A673 (cell line): ENCODE measurements at regions not wholly inside any gene's neighbourhood (a gene's known extent, or its start where the extent isn't known, plus 50 kb on each side); places are given as distances from the start of the nearest gene placed in this dataset.
A peak's percentile ranks its signal among the peaks of the same experiment; 100 is the strongest.

Experiments
- BruUV-seq: library from RNA; stranded (reverse); fragments of 400-500 nt; replicated peaks from 2 replicates; lab custom pipeline; 2021; lab: Mats Ljungman, UMichigan
- CTCF ChIA-PET: fragments of 300-600 bp; sonication (Branson Sonifier 250); formaldehyde crosslinking; loops from one replicate; lab custom pipeline; 2022; ENCODE audit warnings: antibody characterized with exemption; lab: Charles Lee
- POLR2A ChIA-PET: fragments of 300-600 bp; sonication (Branson Sonifier 250); formaldehyde crosslinking; loops from one replicate; lab custom pipeline; 2022; ENCODE audit warnings: antibody characterized with exemption; ENCODE audit not compliant: low non-redundant PET; lab: Charles Lee
- DNase-seq: peaks from one replicate; pipeline ENCODE4 v3.0.0-alpha.2; 2015; ENCODE audit warnings: low spot score
- H3K27ac ChIP-seq: fragments of 200-600 bp; sonication (generic); 2 replicates; pipeline ENCODE4 v1.5.1; 2016; ENCODE audit warnings: mixed run types, low read depth, mild to moderate bottlenecking, mixed read lengths, antibody characterized with exemption, low read length; ENCODE audit not compliant: poor library complexity, severe bottlenecking
- H3K27me3 ChIP-seq: fragments of 200-600 bp; sonication (generic); replicated peaks from 2 replicates; pipeline ENCODE4 v1.6.1; 2017; ENCODE audit warnings: mixed run types, low read depth, mild to moderate bottlenecking, mixed read lengths, antibody characterized with exemption, low read length; ENCODE audit not compliant: insufficient read depth, poor library complexity
- H3K36me3 ChIP-seq: fragments of 200-600 bp; sonication (generic); 2 replicates; pipeline ENCODE4 v1.6.1; 2016; ENCODE audit warnings: mixed run types, mild to moderate bottlenecking, mixed read lengths, antibody characterized with exemption, low read length; ENCODE audit not compliant: insufficient read depth, poor library complexity, severe bottlenecking
- H3K4me1 ChIP-seq: fragments of 200-600 bp; sonication (generic); 2 replicates; pipeline ENCODE4 v1.6.1; 2017; ENCODE audit warnings: mixed run types, mild to moderate bottlenecking, mixed read lengths, antibody characterized with exemption, low read length; ENCODE audit not compliant: insufficient read depth, poor library complexity, severe bottlenecking
- H3K4me3 ChIP-seq: fragments of 200-600 bp; sonication (generic); 2 replicates; pipeline ENCODE4 v1.5.1; 2016; ENCODE audit warnings: low read depth, mixed run types, mild to moderate bottlenecking, mixed read lengths, low read length; ENCODE audit not compliant: poor library complexity, severe bottlenecking
- H3K9me3 ChIP-seq: fragments of 200-600 bp; sonication (generic); 2 replicates; pipeline ENCODE4 v1.6.1; 2016; ENCODE audit warnings: mixed run types, low read depth, mild to moderate bottlenecking, mixed read lengths, antibody characterized with exemption, low read length; ENCODE audit not compliant: poor library complexity, severe bottlenecking
- CTCF ChIP-seq: fragments of 300-800, 200-600 bp; sonication (generic); conservative IDR thresholded peaks from 2 replicates; pipeline ENCODE4 v1.5.1; 2017; ENCODE audit warnings: low read depth, mild to moderate bottlenecking, antibody characterized with exemption, low read length, moderate library complexity, mixed read lengths
- EZH2 ChIP-seq: fragments of 200-600 bp; sonication (generic); IDR thresholded peaks from 2 replicates; pipeline ENCODE4 v1.6.1; 2017; ENCODE audit warnings: borderline replicate concordance, low read depth, mild to moderate bottlenecking, mixed read lengths, antibody characterized with exemption, low read length; ENCODE audit not compliant: poor library complexity, severe bottlenecking
- intact Hi-C: fragments of 100-400 bp; cut with micrococcal nuclease; formaldehyde crosslinking; loops from one replicate; pipeline ENCODE4 v1.10.0; 2022; ENCODE audit not compliant: unreplicated experiment

GRCh38 chr22:48391820-48392219, 1435.9 kb downstream of the BRD1 start:
- TF ChIP-seq CTCF, result no peak
- no peak for TF ChIP-seq EZH2
- Histone ChIP-seq H3K4me1 (no peaks in the 10 kb centered on the region), H3K9me3 (no peaks in the 10 kb centered on the region), H3K36me3 (no peaks in the 10 kb centered on the region), H3K4me3 (no peak overlapping the region), H3K27me3 (peaks cover 3% of the 10 kb centered on the region), H3K27ac (no peak overlapping the region)
- POLR2A ChIA-PET, result no interaction called here
- no peak for DNase-seq
- CTCF ChIA-PET, result no interaction called here
- intact Hi-C loops, result no loop called here
- BruUV-seq, result no TSS peak

DNA sequence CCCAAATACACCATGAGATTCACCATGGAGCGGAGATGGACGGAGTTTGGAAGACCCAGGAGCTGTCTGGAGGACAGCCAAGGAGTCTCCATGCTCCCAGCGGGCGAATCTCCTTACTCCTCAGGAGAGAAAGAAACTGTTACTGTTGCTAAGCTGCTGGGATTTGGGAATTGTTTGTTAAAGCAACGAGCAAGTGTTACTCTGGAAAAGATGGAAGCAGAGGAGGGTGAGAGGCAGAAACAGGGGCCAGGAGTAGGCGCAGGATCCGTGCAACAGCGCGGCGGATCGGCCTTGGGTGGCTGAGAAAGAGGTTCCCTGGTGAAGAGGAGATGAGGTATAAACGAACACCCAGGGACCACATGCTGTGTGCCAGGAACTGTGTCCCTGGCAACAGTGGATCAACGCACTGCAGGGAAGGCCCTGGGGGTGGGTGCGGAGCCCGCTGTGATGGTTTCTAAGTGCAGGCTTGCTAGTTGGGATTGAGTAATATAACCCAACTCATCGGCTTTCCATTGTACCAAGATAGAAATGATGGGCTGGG, 1436.4 kb downstream of the BRD1 start:
- H3K27me3 ChIP-seq, result peaks cover 3% of the 10 kb centered on the region
- ChIA-PET POLR2A (no interaction called here), CTCF (no interaction called here)
- no TSS peak for BruUV-seq
- intact Hi-C loops, result no loop called here
- DNase-seq, result peak; percentile 16
- no peaks in the 10 kb centered on the region for H3K9me3 ChIP-seq
- no peak overlapping the region for H3K4me3 ChIP-seq
- TF ChIP-seq CTCF (no peak), EZH2 (no peak)
- H3K36me3 ChIP-seq, result no peaks in the 10 kb centered on the region
- no peak overlapping the region for H3K27ac ChIP-seq
- H3K4me1 ChIP-seq, result no peaks in the 10 kb centered on the region

GRCh38 chr22:48389916-48390315, 1437.8 kb downstream of the BRD1 start:
- BruUV-seq, result no TSS peak
- Histone ChIP-seq H3K27ac (no peak overlapping the region), H3K4me1 (no peaks in the 10 kb centered on the region), H3K9me3 (peaks cover 7% of the 10 kb centered on the region), H3K4me3 (no peak overlapping the region), H3K36me3 (no peaks in the 10 kb centered on the region), H3K27me3 (peaks cover 3% of the 10 kb centered on the region)
- POLR2A ChIA-PET, result no interaction called here
- CTCF ChIA-PET, result no interaction called here
- no peak for TF ChIP-seq CTCF
- no peak for TF ChIP-seq EZH2
- DNase-seq, result no peak
- intact Hi-C loops, result no loop called here
